ENCODE measurements at regions not wholly inside any gene's neighbourhood (a gene's known extent, or its start where the extent isn't known, plus 50 kb on each side); places are given as distances from the start of the nearest gene placed in this dataset.

GRCh38 chr3:193872265-193872753, 263.6 kb upstream of the HES1 start:
- Mint-ChIP-seq H3K36me3 (no peaks in the 10 kb centered on the region), H3K4me1 (peaks cover 24 to 40% (median 37%) of the 10 kb centered on the region in 3 donors), H3K9me3 (peaks cover 0 to 1% (median 0%) of the 10 kb centered on the region in 3 donors), H3K27me3 (no peaks in the 10 kb centered on the region), H3K27ac (no peak overlapping the region), H3K4me3 (no peak overlapping the region)

- H3K9me3 Mint-ChIP-seq, result no peaks in the 10 kb centered on the region
- H3K36me3 Mint-ChIP-seq, result no peaks in the 10 kb centered on the region
- peaks cover 12 to 27% (median 26%) of the 10 kb centered on the region in 3 donors for H3K4me1 Mint-ChIP-seq
- no peak overlapping the region for H3K27ac Mint-ChIP-seq
- H3K4me3 Mint-ChIP-seq, result no peak overlapping the region
- H3K27me3 Mint-ChIP-seq, result peaks cover 1% of the 10 kb centered on the region
These were observed 262.3 kb upstream of the HES1 start for GRCh38 chr3:193873426-193874201.

- H3K4me3 Mint-ChIP-seq, result no peak overlapping the region
- H3K4me1 Mint-ChIP-seq, result peaks cover 9 to 26% (median 22%) of the 10 kb centered on the region in 3 donors
- no peaks in the 10 kb centered on the region for H3K9me3 Mint-ChIP-seq
- peak overlapping the region in 1 of 3 donors; percentile 14 for H3K27ac Mint-ChIP-seq
- H3K36me3 Mint-ChIP-seq, result no peaks in the 10 kb centered on the region
- H3K27me3 Mint-ChIP-seq, result peaks cover 1% of the 10 kb centered on the region
These were observed 261.4 kb upstream of the HES1 start for GRCh38 chr3:193874512-193874911.

GRCh38 chr3:193874997-193875593, 260.9 kb upstream of the HES1 start:
- Mint-ChIP-seq H3K4me3 (no peak overlapping the region), H3K27ac (no peak overlapping the region), H3K36me3 (no peaks in the 10 kb centered on the region), H3K27me3 (peaks cover 1% of the 10 kb centered on the region), H3K4me1 (peaks cover 9 to 23% (median 22%) of the 10 kb centered on the region in 3 donors), H3K9me3 (no peaks in the 10 kb centered on the region)

GRCh38 chr3:193875601-193876321, 260.2 kb upstream of the HES1 start:
- Mint-ChIP-seq H3K4me3 (peak overlapping the region in 1 of 4 donors; percentile 20), H3K36me3 (no peaks in the 10 kb centered on the region), H3K9me3 (no peaks in the 10 kb centered on the region), H3K27me3 (peaks cover 1% of the 10 kb centered on the region), H3K27ac (no peak overlapping the region), H3K4me1 (peaks cover 9 to 18% (median 15%) of the 10 kb centered on the region in 3 donors)

- Mint-ChIP-seq H3K27me3 (peaks cover 4% of the 10 kb centered on the region), H3K4me1 (peaks cover 4 to 12% (median 5%) of the 10 kb centered on the region in 3 donors), H3K9me3 (no peaks in the 10 kb centered on the region), H3K27ac (no peak overlapping the region), H3K36me3 (peaks cover 4% of the 10 kb centered on the region), H3K4me3 (no peak overlapping the region)
These were observed 256.7 kb upstream of the HES1 start for GRCh38 chr3:193879099-193879863.

GRCh38 chr3:193879864-193880242, 256.1 kb upstream of the HES1 start:
- no peaks in the 10 kb centered on the region for H3K9me3 Mint-ChIP-seq
- H3K27me3 Mint-ChIP-seq, result peaks cover 4% of the 10 kb centered on the region
- H3K27ac Mint-ChIP-seq, result no peak overlapping the region
- H3K4me1 Mint-ChIP-seq, result peaks cover 4 to 12% (median 5%) of the 10 kb centered on the region in 3 donors
- no peak overlapping the region for H3K4me3 Mint-ChIP-seq
- H3K36me3 Mint-ChIP-seq, result peaks cover 4% of the 10 kb centered on the region

GRCh38 chr3:193882091-193882490, 253.9 kb upstream of the HES1 start:
- Mint-ChIP-seq H3K9me3 (peaks cover 0 to 7% (median 2%) of the 10 kb centered on the region in 3 donors), H3K27me3 (peaks cover 4% of the 10 kb centered on the region), H3K4me1 (peaks cover 4 to 10% (median 5%) of the 10 kb centered on the region in 3 donors)

GRCh38 chr3:193883551-193883950, 252.4 kb upstream of the HES1 start:
- no peak overlapping the region for H3K4me3 Mint-ChIP-seq
- peaks cover 2% of the 10 kb centered on the region for H3K27me3 Mint-ChIP-seq
- peaks cover 0 to 7% (median 2%) of the 10 kb centered on the region in 3 donors for H3K9me3 Mint-ChIP-seq
- H3K4me1 Mint-ChIP-seq, result peaks cover 4 to 7% (median 5%) of the 10 kb centered on the region in 3 donors
- H3K36me3 Mint-ChIP-seq, result peaks cover 4% of the 10 kb centered on the region
- no peak overlapping the region for H3K27ac Mint-ChIP-seq

More at GRCh38 chr3:193882091-193882490, 253.9 kb upstream of the HES1 start:
- H3K27ac Mint-ChIP-seq, result no peak overlapping the region
- peaks cover 4% of the 10 kb centered on the region for H3K36me3 Mint-ChIP-seq
- no peak overlapping the region for H3K4me3 Mint-ChIP-seq

- Mint-ChIP-seq H3K27ac (no peak overlapping the region), H3K36me3 (peaks cover 4% of the 10 kb centered on the region), H3K27me3 (peaks cover 2% of the 10 kb centered on the region), H3K4me3 (no peak overlapping the region), H3K4me1 (peaks cover 3 to 7% (median 5%) of the 10 kb centered on the region in 3 donors), H3K9me3 (peaks cover 0 to 7% (median 2%) of the 10 kb centered on the region in 3 donors)
These were observed 251.9 kb upstream of the HES1 start for GRCh38 chr3:193884027-193884426.

GRCh38 chr3:193884652-193885051, 251.3 kb upstream of the HES1 start:
- H3K36me3 Mint-ChIP-seq, result peaks cover 4% of the 10 kb centered on the region
- peaks cover 0 to 7% (median 2%) of the 10 kb centered on the region in 3 donors for H3K9me3 Mint-ChIP-seq
- H3K4me1 Mint-ChIP-seq, result peaks cover 2 to 7% (median 5%) of the 10 kb centered on the region in 3 donors
- no peak overlapping the region for H3K27ac Mint-ChIP-seq
- H3K27me3 Mint-ChIP-seq, result peaks cover 2% of the 10 kb centered on the region
- H3K4me3 Mint-ChIP-seq, result no peak overlapping the region

- no peak overlapping the region for H3K4me3 Mint-ChIP-seq
- peaks cover 2% of the 10 kb centered on the region for H3K27me3 Mint-ChIP-seq
- H3K36me3 Mint-ChIP-seq, result peaks cover 4% of the 10 kb centered on the region
- no peak overlapping the region for H3K27ac Mint-ChIP-seq
- H3K4me1 Mint-ChIP-seq, result peaks cover 2 to 7% (median 5%) of the 10 kb centered on the region in 3 donors
- H3K9me3 Mint-ChIP-seq, result peaks cover 0 to 7% (median 2%) of the 10 kb centered on the region in 3 donors
These were observed 250.1 kb upstream of the HES1 start for GRCh38 chr3:193885832-193886231.

- Mint-ChIP-seq H3K36me3 (no peaks in the 10 kb centered on the region), H3K27ac (no peak overlapping the region), H3K9me3 (peaks cover 0 to 7% (median 2%) of the 10 kb centered on the region in 3 donors), H3K27me3 (peaks cover under 1% of the 10 kb centered on the region), H3K4me1 (peaks cover 0 to 6% (median 3%) of the 10 kb centered on the region in 3 donors), H3K4me3 (no peak overlapping the region)
These were observed 245.7 kb upstream of the HES1 start for GRCh38 chr3:193890016-193890897.

Measured in IgD-negative memory B cell (primary cell).